OCI-LY7 (cell line): ENCODE measurements at regions not wholly inside any gene's neighbourhood (a gene's known extent, or its start where the extent isn't known, plus 50 kb on each side); places are given as distances from the start of the nearest gene placed in this dataset.

ENCODE experiments used
- EZH2phosphoT487 ChIP-seq: fragments of 200-600 bp; sonication (generic); IDR thresholded peaks from 2 replicates; pipeline ENCODE4 v1.6.1; 2018; ENCODE audit warnings: low read depth, borderline replicate concordance, mild to moderate bottlenecking, mixed run types, antibody characterized with exemption, low read length, moderate library complexity, mixed read lengths
- TF ChIP-seq, protein P1 (sequence below): fragments of 200-600 bp; sonication (generic); conservative IDR thresholded peaks from 2 replicates; pipeline ENCODE4 v1.5.1; 2014; ENCODE audit warnings: mild to moderate bottlenecking, antibody characterized with exemption, low read length, moderate library complexity, mixed read lengths

DNA sequence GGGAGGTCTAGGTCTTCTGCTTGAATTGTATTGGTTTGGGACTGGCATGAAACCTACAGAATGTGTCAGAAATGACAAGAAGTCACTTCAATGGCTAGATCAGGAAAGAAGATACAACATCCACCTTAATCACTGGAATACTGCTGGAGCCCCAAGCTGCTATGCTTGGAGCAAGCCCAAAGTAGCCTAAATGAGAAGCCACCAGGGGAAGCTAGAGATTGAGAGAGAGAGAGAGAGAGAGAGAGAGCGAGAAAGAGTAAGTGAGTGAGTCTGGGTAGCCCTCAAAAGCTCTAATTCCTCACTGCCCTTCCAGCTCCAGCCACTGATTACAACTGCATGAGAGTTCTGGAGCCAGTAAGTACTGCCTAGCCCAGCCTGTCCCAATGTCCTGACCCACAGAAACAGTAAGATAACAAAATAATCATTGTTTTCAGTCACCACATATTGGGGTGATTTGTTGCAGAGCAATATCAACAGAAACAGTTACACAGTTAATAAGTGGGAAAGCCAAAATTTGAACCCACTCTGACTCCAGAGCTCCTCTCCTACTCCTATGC, 529.2 kb upstream of the GOLIM4 start:
- TF ChIP-seq, protein P1, sequence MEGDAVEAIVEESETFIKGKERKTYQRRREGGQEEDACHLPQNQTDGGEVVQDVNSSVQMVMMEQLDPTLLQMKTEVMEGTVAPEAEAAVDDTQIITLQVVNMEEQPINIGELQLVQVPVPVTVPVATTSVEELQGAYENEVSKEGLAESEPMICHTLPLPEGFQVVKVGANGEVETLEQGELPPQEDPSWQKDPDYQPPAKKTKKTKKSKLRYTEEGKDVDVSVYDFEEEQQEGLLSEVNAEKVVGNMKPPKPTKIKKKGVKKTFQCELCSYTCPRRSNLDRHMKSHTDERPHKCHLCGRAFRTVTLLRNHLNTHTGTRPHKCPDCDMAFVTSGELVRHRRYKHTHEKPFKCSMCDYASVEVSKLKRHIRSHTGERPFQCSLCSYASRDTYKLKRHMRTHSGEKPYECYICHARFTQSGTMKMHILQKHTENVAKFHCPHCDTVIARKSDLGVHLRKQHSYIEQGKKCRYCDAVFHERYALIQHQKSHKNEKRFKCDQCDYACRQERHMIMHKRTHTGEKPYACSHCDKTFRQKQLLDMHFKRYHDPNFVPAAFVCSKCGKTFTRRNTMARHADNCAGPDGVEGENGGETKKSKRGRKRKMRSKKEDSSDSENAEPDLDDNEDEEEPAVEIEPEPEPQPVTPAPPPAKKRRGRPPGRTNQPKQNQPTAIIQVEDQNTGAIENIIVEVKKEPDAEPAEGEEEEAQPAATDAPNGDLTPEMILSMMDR, result no peak
- no peak for TF ChIP-seq EZH2phosphoT487
